Panc1 (cell line): ENCODE measurements at regions not wholly inside any gene's neighbourhood (a gene's known extent, or its start where the extent isn't known, plus 50 kb on each side); places are given as distances from the start of the nearest gene placed in this dataset.

Experiments
- ATAC-seq: fragments of 200-7000 bp; cut with Tn5 transposase; 2 replicates; pipeline ENCODE4 v1.9.1; 2020; ENCODE audit warnings: mild to moderate bottlenecking, moderate library complexity
- BruUV-seq: library from RNA; stranded (reverse); fragments of 400-500 nt; replicated peaks from 2 replicates; lab custom pipeline; 2021; lab: Mats Ljungman, UMichigan
- CTCF ChIA-PET: fragments of 300-600 bp; sonication (Branson Sonifier 250); formaldehyde crosslinking; loops from one replicate; lab custom pipeline; 2022; ENCODE audit warnings: antibody characterized with exemption; lab: Charles Lee
- POLR2A ChIA-PET: fragments of 300-600 bp; sonication (Branson Sonifier 250); formaldehyde crosslinking; loops from one replicate; lab custom pipeline; 2022; ENCODE audit warnings: antibody characterized with exemption; lab: Charles Lee
- DNase-seq: peaks from one replicate; pipeline ENCODE4 v3.0.0-alpha.2; 2010; ENCODE audit warnings: low read depth, low spot score
- H3K27ac ChIP-seq: 2 replicates; pipeline ENCODE4 v1.5.1; 2011; ENCODE audit warnings: mild to moderate bottlenecking, low read length, inconsistent platforms
- H3K27me3 ChIP-seq: fragments of 200-500 bp; sonication (Bioruptor generic); 2 replicates; pipeline ENCODE4 v1.6.0; 2014; ENCODE audit warnings: low read length, inconsistent platforms; ENCODE audit not compliant: control insufficient read depth, insufficient read depth
- H3K36me3 ChIP-seq: fragments of 200-500 bp; sonication (Bioruptor generic); 2 replicates; pipeline ENCODE4 v1.5.1; 2014; ENCODE audit warnings: inconsistent platforms, mild to moderate bottlenecking, low read length, moderate library complexity; ENCODE audit not compliant: control insufficient read depth, insufficient read depth
- H3K4me1 ChIP-seq: 2 replicates; pipeline ENCODE4 v1.5.1; 2011; ENCODE audit warnings: inconsistent platforms, mild to moderate bottlenecking, low read length, moderate library complexity; ENCODE audit not compliant: control insufficient read depth, insufficient read depth
- H3K4me3 ChIP-seq, 2 experiments: 2 replicates each; pipeline ENCODE4 v1.5.1; 2011 to 2012; ENCODE audit warnings: low read depth in 2 of 2, low read length in 2 of 2, mild to moderate bottlenecking in 2 of 2, inconsistent platforms in 1 of 2, moderate library complexity in 1 of 2
- H3K9me3 ChIP-seq: fragments of 200-500 bp; sonication (Bioruptor generic); 2 replicates; pipeline ENCODE4 v1.5.1; 2014; ENCODE audit warnings: low read depth, mild to moderate bottlenecking, inconsistent platforms, low read length, moderate library complexity; ENCODE audit not compliant: control insufficient read depth, insufficient read depth
- POLR2AphosphoS5 ChIP-seq: IDR thresholded peaks from 2 replicates; pipeline ENCODE4 v1.6.1; 2012; ENCODE audit warnings: mild to moderate bottlenecking, low read depth, low read length, moderate library complexity
- SIN3A ChIP-seq: IDR thresholded peaks from 2 replicates; pipeline ENCODE4 v1.6.1; 2012; ENCODE audit warnings: low read depth, mild to moderate bottlenecking, low read length, moderate library complexity, borderline replicate concordance; ENCODE audit not compliant: insufficient read depth
- TCF7L2 ChIP-seq: IDR thresholded peaks from 2 replicates; pipeline ENCODE4 v1.6.1; 2011; ENCODE audit warnings: mild to moderate bottlenecking, low read depth, low read length, inconsistent platforms
- in situ Hi-C: cut with HindIII; loops from 2 replicates; pipeline ENCODE4 v1.10.0; 2016; ENCODE audit warnings: low sequenced_read_pairs, low pct_unique_long_range_greater_than_20kb
- intact Hi-C: fragments of 100-400 bp; cut with micrococcal nuclease; formaldehyde crosslinking; loops from one replicate; pipeline ENCODE4 v1.10.0; 2022; ENCODE audit not compliant: unreplicated experiment
- TF ChIP-seq, protein P1 (sequence below): fragments of 450-650 bp; IDR thresholded peaks from 2 replicates; pipeline ENCODE4 v1.5.1; 2017; ENCODE audit warnings: mild to moderate bottlenecking
- TF ChIP-seq, protein P2 (sequence below), 2 experiments: IDR thresholded peaks; 2 replicates each; pipeline ENCODE4 v1.6.1; 2011 to 2012; ENCODE audit warnings: low read depth in 2 of 2, control low read depth in 1 of 2, low read length in 1 of 2, mild to moderate bottlenecking in 1 of 2, moderate library complexity in 1 of 2; ENCODE audit not compliant: insufficient read depth in 1 of 2

- no peaks in the 10 kb centered on the region for H3K27me3 ChIP-seq
- ChIA-PET CTCF (no interaction called here), POLR2A (no interaction called here)
- no peak for DNase-seq
- no peak for TF ChIP-seq TCF7L2
- no peak for TF ChIP-seq POLR2AphosphoS5
- TF ChIP-seq, protein P1, sequence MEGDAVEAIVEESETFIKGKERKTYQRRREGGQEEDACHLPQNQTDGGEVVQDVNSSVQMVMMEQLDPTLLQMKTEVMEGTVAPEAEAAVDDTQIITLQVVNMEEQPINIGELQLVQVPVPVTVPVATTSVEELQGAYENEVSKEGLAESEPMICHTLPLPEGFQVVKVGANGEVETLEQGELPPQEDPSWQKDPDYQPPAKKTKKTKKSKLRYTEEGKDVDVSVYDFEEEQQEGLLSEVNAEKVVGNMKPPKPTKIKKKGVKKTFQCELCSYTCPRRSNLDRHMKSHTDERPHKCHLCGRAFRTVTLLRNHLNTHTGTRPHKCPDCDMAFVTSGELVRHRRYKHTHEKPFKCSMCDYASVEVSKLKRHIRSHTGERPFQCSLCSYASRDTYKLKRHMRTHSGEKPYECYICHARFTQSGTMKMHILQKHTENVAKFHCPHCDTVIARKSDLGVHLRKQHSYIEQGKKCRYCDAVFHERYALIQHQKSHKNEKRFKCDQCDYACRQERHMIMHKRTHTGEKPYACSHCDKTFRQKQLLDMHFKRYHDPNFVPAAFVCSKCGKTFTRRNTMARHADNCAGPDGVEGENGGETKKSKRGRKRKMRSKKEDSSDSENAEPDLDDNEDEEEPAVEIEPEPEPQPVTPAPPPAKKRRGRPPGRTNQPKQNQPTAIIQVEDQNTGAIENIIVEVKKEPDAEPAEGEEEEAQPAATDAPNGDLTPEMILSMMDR, result no peak
- no peak for TF ChIP-seq SIN3A
- TF ChIP-seq, protein P2, sequence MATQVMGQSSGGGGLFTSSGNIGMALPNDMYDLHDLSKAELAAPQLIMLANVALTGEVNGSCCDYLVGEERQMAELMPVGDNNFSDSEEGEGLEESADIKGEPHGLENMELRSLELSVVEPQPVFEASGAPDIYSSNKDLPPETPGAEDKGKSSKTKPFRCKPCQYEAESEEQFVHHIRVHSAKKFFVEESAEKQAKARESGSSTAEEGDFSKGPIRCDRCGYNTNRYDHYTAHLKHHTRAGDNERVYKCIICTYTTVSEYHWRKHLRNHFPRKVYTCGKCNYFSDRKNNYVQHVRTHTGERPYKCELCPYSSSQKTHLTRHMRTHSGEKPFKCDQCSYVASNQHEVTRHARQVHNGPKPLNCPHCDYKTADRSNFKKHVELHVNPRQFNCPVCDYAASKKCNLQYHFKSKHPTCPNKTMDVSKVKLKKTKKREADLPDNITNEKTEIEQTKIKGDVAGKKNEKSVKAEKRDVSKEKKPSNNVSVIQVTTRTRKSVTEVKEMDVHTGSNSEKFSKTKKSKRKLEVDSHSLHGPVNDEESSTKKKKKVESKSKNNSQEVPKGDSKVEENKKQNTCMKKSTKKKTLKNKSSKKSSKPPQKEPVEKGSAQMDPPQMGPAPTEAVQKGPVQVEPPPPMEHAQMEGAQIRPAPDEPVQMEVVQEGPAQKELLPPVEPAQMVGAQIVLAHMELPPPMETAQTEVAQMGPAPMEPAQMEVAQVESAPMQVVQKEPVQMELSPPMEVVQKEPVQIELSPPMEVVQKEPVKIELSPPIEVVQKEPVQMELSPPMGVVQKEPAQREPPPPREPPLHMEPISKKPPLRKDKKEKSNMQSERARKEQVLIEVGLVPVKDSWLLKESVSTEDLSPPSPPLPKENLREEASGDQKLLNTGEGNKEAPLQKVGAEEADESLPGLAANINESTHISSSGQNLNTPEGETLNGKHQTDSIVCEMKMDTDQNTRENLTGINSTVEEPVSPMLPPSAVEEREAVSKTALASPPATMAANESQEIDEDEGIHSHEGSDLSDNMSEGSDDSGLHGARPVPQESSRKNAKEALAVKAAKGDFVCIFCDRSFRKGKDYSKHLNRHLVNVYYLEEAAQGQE (IDR thresholded peaks at IDR 0.05; ENCODE audit: insufficient read depth in 1 of 2, low read depth in 2 of 2, low read length in 1 of 2), result no peak
- peaks cover 16% of the 10 kb centered on the region; the same call in 1 of the 2 replicates for H3K4me1 ChIP-seq
- H3K9me3 ChIP-seq, result no peaks in the 10 kb centered on the region
- no peaks in the 10 kb centered on the region for H3K36me3 ChIP-seq
- no peak overlapping the region for H3K4me3 ChIP-seq
- ATAC-seq, result no peak
- in situ Hi-C loops, result no loop called here
- BruUV-seq, result no TSS peak
- intact Hi-C loops, result no loop called here
- peak overlapping the region; percentile 36; the same call in 1 of the 2 replicates for H3K27ac ChIP-seq
Observed at GRCh38 chr3:177445549-177445948, 248.3 kb upstream of the TBL1XR1 start.

GRCh38 chr3:177446165-177446601, 248.9 kb upstream of the TBL1XR1 start:
- Histone ChIP-seq H3K27ac (peak overlapping the region; percentile 36; the same call in 1 of the 2 replicates), H3K4me1 (peaks cover 16% of the 10 kb centered on the region; the same call in 1 of the 2 replicates), H3K4me3 (no peak overlapping the region), H3K27me3 (no peaks in the 10 kb centered on the region), H3K36me3 (no peaks in the 10 kb centered on the region), H3K9me3 (no peaks in the 10 kb centered on the region)
- POLR2A ChIA-PET, result no interaction called here
- DNase-seq (no peak), ATAC-seq (no peak)
- CTCF ChIA-PET, result no interaction called here
- intact Hi-C loops (no loop called here), in situ Hi-C loops (no loop called here)
- no TSS peak for BruUV-seq
- TF ChIP-seq SIN3A (no peak), TCF7L2 (no peak)
- TF ChIP-seq, protein P1, result no peak
- TF ChIP-seq, protein P2 (IDR thresholded peaks at IDR 0.05; ENCODE audit: insufficient read depth in 1 of 2, low read depth in 2 of 2, low read length in 1 of 2), result no peak
